ENCODE measurements at regions not wholly inside any gene's neighbourhood (a gene's known extent, or its start where the extent isn't known, plus 50 kb on each side); places are given as distances from the start of the nearest gene placed in this dataset.

DNA sequence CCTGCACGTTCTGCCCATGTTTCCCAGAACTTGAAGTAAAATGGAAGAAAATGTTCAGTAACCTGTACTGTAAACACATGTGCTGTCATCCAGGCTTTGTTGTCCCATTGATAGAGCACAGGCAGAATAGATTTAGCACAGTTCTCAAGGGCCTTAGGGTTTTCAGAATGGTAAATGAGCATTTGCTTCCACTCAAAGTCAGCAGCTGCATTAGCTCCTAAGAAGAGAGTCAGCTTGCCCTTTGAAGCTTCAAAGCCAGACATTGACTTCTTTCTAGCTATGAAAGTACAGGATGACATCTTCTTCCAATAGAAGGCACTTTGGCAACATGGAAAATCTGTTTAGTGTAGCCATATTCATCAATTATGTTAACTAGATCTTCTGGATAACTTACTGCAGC lies 76.2 kb upstream of the TMEM108 start:
- peaks cover 0 to 5% of the 10 kb centered on the region in 2 donors for H3K4me1 ChIP-seq
- in situ Hi-C loops (cut with MboI; ENCODE audit: low sequenced_read_pairs in 4 of 4) (no loop called here), intact Hi-C loops (cut with DNase I; ENCODE audit: low total_unique reads) (no loop called here)
- TF ChIP-seq POLR2A (IDR thresholded peaks at IDR 0.05) = no peak
- TF ChIP-seq, protein P1, sequence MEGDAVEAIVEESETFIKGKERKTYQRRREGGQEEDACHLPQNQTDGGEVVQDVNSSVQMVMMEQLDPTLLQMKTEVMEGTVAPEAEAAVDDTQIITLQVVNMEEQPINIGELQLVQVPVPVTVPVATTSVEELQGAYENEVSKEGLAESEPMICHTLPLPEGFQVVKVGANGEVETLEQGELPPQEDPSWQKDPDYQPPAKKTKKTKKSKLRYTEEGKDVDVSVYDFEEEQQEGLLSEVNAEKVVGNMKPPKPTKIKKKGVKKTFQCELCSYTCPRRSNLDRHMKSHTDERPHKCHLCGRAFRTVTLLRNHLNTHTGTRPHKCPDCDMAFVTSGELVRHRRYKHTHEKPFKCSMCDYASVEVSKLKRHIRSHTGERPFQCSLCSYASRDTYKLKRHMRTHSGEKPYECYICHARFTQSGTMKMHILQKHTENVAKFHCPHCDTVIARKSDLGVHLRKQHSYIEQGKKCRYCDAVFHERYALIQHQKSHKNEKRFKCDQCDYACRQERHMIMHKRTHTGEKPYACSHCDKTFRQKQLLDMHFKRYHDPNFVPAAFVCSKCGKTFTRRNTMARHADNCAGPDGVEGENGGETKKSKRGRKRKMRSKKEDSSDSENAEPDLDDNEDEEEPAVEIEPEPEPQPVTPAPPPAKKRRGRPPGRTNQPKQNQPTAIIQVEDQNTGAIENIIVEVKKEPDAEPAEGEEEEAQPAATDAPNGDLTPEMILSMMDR (IDR thresholded peaks at IDR 0.05 in 4 of 5, conservative IDR thresholded peaks at IDR 0.05 in 1 of 5) = no peak
- no peaks in the 10 kb centered on the region for H3K27me3 ChIP-seq
- no peak for ATAC-seq
- no peak overlapping the region for H3K27ac ChIP-seq
- no peak for DNase-seq
- H3K9me3 ChIP-seq = no peaks in the 10 kb centered on the region
- H3K4me3 ChIP-seq = no peak overlapping the region
- H3K36me3 ChIP-seq = no peaks in the 10 kb centered on the region

DNA sequence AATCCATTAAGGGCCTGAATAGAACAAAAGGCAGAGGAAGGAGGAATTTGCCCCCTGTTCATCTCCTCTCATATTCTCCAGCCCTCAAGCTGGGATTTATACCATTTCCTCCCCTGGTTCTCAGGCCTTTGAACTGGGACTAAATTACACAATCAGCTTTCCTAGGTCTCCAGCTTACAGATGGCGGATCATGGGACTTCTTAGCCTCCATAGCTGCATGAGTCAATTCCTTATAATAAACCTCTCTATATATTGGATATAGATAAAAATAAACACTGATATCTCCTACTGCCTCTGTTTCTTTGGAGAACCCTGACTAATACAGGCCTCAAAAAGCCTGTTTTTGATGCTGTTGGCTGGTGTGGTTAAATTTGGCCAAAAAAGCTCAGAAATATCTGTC lies 84.5 kb upstream of the TMEM108 start:
- DNase-seq (no peak), ATAC-seq (peak in 1 of 2 donors; percentile 33)
- intact Hi-C loops (cut with DNase I; ENCODE audit: low total_unique reads) (no loop called here), in situ Hi-C loops (cut with MboI; ENCODE audit: low sequenced_read_pairs in 4 of 4) (no loop called here)
- TF ChIP-seq, protein P1 (IDR thresholded peaks at IDR 0.05 in 4 of 5, conservative IDR thresholded peaks at IDR 0.05 in 1 of 5) = no peak
- H3K4me1 ChIP-seq = no peaks in the 10 kb centered on the region
- no peak overlapping the region for H3K4me3 ChIP-seq
- no peaks in the 10 kb centered on the region for H3K36me3 ChIP-seq
- H3K9me3 ChIP-seq = no peaks in the 10 kb centered on the region
- no peak overlapping the region for H3K27ac ChIP-seq
- no peaks in the 10 kb centered on the region for H3K27me3 ChIP-seq

DNA sequence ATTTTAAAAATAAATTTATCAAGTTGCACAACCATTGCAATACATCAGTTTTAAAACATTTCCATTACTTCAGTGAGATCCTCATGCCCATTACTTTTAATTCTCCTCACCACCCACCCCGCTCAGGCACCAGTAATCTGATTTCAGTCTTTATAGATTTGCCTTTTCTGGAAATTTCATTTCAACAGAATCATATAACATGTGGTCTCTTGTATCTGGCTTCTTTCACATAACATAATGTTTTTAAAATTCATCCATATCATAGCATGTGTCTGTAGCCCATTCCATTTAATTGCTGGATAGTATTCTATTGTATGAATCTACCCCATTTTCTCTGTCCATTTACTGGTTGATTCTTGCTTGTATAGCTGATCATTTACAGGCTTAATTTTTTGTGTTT lies 110.3 kb upstream of the TMEM108 start:
- TF ChIP-seq, protein P1 (IDR thresholded peaks at IDR 0.05 in 4 of 5, conservative IDR thresholded peaks at IDR 0.05 in 1 of 5) = no peak
- no peak for TF ChIP-seq POLR2A (IDR thresholded peaks at IDR 0.05)
- Histone ChIP-seq H3K36me3 (no peaks in the 10 kb centered on the region), H3K4me1 (no peaks in the 10 kb centered on the region), H3K9me3 (no peaks in the 10 kb centered on the region), H3K27me3 (no peaks in the 10 kb centered on the region), H3K4me3 (no peak overlapping the region), H3K27ac (no peak overlapping the region)
- in situ Hi-C loops (cut with MboI; ENCODE audit: low sequenced_read_pairs in 4 of 4) (no loop called here), intact Hi-C loops (cut with DNase I; ENCODE audit: low total_unique reads) (no loop called here)
- DNase-seq = no peak
- ATAC-seq = no peak

DNA sequence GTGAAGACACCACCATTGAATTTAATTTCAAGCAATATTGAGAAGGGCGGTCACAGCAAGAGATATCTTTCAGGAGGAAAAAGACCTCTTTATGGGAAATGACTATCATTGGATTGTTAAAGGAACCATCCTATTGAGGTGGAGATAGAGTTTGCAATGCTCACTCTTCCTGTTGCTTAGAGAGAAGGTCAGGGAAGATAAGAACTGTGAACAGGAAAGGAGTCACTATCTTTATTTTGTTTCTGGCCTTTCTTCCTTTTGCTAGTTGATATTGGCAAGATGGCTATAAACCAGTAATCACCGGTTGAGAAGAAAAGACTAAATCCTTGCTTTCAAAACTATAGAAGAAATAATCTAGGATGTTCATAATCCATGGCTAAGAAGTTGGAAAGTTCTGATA lies 112.1 kb upstream of the TMEM108 start:
- Histone ChIP-seq H3K4me1 (no peaks in the 10 kb centered on the region), H3K27ac (no peak overlapping the region), H3K36me3 (no peaks in the 10 kb centered on the region), H3K27me3 (no peaks in the 10 kb centered on the region), H3K9me3 (no peaks in the 10 kb centered on the region), H3K4me3 (no peak overlapping the region)
- intact Hi-C loops (cut with DNase I; ENCODE audit: low total_unique reads) (no loop called here), in situ Hi-C loops (cut with MboI; ENCODE audit: low sequenced_read_pairs in 4 of 4) (no loop called here)
- no peak for TF ChIP-seq POLR2A (IDR thresholded peaks at IDR 0.05)
- TF ChIP-seq, protein P1 (IDR thresholded peaks at IDR 0.05 in 4 of 5, conservative IDR thresholded peaks at IDR 0.05 in 1 of 5) = no peak
- no peak for DNase-seq
- ATAC-seq = no peak

DNA sequence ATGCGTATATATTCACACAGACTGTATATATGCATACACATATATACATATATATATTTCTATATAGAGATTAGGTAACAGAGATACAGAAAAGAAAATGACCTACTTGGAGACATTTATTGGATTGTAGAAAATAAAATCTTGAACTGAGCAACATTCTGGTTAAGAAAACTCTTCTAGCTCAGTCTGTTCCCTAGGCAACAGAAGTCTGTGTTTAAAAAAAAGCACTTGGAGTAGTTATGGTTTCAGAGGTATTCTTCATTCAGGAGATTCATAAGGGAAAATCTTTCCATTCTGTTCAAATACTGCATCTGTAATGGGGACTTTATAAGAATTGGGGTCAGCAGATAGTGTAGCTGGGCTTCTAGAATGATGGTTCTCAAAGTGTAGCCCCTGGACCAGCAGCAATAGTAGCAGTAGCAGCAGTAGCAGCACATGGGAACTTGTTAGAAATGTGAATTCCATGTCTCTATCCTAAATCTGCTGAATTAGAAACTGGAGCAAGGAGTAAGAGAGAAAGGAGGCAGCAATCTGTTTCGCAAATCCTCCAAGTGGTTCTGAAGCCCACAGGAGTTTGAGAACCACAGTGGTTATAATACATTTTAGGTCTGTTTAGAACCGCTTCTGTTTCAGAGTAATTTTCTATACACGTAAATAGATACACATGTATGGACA lies 112.8 kb upstream of the TMEM108 start:
- no peaks in the 10 kb centered on the region for H3K36me3 ChIP-seq
- no peak for DNase-seq
- TF ChIP-seq, protein P1 (IDR thresholded peaks at IDR 0.05 in 4 of 5, conservative IDR thresholded peaks at IDR 0.05 in 1 of 5) = no peak
- TF ChIP-seq POLR2A (IDR thresholded peaks at IDR 0.05) = no peak
- no peaks in the 10 kb centered on the region for H3K4me1 ChIP-seq
- H3K4me3 ChIP-seq = no peak overlapping the region
- H3K27ac ChIP-seq = no peak overlapping the region
- no peaks in the 10 kb centered on the region for H3K9me3 ChIP-seq
- in situ Hi-C loops (cut with MboI; ENCODE audit: low sequenced_read_pairs in 4 of 4) (no loop called here), intact Hi-C loops (cut with DNase I; ENCODE audit: low total_unique reads) (no loop called here)
- no peaks in the 10 kb centered on the region for H3K27me3 ChIP-seq
- ATAC-seq = no peak
